Retina (tissue), 1 donor: ENCODE measurements at regions not wholly inside any gene's neighbourhood (a gene's known extent, or its start where the extent isn't known, plus 50 kb on each side); places are given as distances from the start of the nearest gene placed in this dataset.
"Not testable (repeated sequence)": the region's sequence is repeated elsewhere in the genome, so short reads cannot be mapped to it uniquely, and the experiment has no call there.

Experiments used
- DNase-seq: peaks from one replicate; pipeline ENCODE4 v3.0.0-alpha.2; 2016

DNA sequence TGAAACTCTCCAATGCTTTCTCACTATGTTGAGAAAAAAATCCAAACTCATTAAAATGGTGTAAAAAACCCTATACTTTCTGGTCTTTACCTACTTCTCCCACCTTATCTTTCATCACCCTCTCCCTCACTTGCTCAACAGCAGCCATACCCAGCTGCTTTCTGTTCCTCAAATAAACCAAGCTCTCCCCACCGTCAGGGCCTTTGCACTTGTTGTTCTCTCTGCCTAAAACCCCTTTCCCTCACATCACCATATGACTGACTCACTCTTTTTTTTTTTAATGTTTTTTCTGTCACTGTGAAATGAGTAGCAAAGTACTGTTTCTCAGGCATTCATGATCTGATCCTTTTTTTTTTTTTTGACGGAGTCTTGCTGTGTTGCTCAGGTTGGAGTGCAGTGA is 122.3 kb upstream of the TMEM164 start:
- no peak for DNase-seq

DNA sequence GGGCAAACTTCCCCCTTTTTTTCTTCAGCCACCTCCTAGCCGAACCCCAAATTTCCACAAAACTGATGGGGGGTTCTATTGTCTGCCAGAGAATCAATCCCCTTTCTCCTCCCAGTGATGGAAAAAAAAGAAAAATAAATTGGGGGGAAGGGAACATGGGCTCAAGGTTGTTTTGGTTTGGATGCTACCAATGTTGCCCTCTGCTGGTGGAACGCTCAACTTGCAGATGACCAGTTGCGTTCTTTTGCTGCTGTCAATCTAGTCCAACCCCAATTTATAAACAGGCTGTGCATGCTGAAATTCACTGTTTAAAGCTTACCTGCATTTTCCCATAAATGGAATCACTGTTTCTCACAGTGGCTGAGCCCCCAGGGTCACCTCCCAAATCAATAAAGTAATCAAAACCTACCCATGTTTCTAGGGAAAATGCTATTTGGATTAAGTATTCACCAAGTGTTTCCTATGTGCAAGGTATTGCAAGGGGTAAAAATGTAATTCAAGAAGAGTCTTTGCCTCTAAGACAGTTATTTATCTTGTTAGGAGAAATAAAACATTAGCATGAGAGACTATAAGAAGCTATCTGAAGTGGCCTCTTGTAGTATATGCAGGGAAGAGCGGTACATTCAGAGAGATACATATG is 116.7 kb upstream of the TMEM164 start:
- peak; percentile 54 for DNase-seq

DNA sequence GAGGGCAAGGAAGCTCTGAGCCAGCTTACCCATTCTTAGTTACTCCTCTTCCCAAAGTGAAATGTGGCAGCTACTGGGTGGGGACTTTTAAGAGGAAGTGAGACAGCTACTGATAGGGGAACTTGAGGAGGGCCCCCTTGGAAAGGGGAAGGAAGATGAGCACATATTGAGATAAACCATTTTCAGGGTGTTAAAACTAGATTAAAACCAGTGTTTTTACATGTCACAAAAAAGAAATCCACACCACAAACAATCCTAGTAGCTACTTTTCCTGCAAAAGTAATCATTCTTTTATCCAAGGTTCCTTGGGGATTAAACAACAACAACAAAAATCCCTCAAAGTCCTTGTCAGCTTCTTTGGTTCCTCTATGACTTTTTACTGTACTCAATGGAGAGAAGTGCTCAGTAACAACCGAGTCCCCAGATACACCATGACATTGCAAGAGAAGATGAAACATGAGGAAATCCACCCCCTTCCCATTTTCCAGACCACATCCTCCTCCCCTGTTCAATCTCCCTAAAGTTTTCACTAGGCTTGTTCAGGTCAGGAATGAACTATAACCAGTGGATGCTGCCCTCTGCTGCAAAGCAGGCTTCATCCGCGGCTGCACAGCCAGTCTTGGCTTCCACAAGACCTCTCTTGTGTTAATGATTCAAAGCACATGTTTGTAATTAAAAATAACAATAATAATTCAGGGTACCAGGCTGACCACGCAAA is 113.5 kb upstream of the TMEM164 start:
- peak; percentile 17 for DNase-seq

DNA sequence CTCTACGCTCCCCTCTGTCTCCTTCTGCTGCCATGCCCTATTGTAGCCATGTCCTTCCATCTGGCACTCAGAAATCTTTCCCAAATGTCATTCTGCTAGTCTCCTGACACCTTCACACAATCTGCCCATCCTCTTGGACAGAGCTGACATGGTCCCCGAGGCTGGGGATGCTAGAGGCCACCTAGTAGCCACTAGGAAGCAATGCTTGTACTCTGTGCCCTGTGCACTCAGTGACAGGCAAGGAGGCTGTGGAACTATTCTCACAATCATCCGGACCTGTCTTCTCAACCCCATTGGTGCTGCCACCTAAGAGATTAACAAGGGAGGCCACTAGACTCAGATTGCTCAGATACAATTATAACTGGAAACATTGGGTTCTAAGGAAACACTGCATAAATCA is 112.6 kb upstream of the TMEM164 start:
- no peak for DNase-seq

DNA sequence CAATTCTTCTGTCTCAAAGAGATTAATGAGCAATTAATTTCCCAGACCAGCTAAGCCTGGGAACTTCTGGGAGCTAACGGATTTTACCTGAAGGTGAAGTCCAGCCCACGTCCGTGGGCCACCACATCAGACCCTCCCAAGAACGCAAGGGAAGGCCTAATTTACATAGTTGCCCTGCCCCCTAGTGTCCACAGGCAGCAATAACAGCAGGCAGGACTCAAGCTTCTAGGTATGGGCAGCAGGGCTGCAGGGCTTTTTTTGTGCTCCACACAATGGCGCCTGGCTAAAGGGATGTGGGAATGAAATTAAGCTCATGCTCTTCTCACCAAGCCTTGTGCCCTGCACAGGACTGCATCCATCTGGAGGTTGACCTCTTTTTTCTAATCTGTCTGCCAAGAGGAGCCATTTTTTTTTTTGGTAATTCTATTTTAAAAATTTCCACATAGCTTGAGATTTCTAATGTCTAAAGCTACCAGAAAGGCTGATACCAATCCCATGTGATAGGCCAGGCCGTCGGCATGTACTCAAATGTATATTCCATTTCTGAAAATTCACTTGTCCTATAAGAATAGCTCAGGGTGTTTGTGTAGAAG is 111.9 kb upstream of the TMEM164 start:
- DNase-seq = peak; percentile 58

DNA sequence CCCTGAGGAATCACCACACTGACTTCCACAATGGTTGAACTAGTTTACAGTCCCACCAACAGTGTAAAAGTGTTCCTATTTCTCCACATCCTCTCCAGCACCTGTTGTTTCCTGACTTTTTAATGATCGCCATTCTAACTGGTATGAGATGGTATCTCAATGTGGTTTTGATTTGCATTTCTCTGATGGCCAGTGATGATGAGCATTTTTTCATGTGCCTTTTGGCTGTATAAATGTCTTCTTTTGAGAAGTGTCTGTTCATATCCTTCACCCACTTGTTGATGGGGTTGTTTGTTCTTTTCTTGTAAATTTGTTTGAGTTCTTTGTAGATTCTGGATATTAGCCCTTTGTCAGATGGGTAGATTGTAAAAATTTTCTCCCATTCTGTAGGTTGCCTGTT is 106.9 kb upstream of the TMEM164 start:
- not testable (repeated sequence) for DNase-seq

DNA sequence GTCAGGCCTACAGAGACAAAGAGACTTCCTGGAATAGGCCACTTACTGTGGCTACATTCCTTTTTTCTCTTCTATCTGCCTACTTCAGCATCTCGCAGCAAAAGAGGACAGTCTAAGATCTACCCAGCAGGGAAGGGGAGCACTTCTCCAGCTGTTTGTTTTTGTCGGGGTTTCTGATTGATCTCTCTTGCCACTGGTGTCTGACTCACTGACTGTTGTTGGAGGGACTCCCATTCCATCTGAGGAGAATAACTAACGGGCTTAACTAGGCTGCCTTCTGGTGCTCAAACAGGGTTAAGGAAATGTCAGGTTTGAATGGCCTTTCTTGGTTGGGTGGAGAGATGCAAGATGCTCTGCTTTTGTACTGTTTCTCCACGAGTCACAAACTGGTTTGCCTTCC is 100.2 kb upstream of the TMEM164 start:
- no peak for DNase-seq

DNA sequence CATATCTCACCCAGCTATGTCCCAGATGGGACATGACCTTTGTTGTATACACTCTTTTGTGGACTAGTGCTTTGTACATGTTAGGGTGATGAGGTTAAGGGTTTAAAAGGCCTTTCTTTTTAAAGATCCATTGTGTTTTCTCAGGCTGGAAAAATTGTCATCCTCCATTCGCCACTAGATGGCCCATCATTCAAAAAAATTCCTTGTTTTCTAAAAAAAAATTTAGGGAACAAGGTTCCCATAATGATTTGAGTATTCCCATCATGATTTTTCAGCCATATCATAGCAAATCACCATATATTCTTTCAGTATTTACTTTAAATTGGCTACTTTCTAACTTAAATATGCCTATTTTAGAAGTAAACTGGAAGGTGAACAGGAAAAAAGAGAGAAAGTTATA is 91.9 kb upstream of the TMEM164 start:
- DNase-seq = no peak

DNA sequence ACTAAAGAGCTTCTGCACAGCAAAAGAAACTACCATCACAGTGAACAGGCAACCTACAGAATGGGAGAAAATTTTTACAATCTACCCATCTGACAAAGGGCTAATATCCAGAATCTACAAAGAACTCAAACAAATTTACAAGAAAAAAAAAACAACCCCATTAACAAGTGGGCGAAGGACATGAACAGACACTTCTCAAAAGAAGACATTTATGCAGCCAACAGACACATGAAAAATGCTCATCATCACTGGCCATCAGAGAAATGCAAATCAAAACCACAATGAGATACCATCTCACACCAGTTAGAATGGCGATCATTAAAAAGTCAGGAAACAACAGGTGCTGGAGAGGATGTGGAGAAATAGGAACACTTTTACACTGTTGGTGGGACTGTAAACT is 89.9 kb upstream of the TMEM164 start:
- not testable (repeated sequence) for DNase-seq

DNA sequence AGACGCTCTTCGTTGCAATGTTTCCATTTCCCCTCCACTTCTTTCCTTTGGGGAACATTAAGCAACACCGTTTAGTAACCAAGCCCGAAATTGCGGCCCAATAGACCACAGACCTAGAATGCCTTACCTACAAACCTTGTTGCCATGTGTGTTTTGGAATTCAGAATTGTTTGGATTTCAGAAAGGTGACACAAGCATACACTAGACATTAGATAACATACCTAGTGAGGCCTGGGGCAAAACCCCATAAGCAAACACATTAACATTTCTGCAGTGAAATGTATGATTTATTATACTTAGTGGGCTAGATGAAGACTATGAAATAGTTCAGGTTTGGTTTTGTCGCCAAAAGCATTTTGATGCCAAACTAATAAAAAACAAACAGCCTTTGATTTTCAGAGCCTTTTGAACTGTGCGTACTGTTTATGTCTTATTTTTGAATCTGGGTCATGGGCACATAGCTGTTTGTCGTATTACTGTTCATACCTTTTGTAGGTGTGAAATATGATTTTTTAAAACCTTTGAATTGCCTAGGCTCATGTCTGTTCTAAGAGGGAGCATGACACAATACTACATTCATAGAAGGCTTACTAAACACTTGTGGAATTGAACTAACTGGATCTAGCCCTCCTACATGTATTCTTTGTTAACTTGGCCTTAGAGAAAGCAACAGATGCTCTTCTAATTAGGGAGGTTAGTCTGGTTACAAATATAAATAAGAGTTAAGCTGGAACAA is 88.6 kb upstream of the TMEM164 start:
- no peak for DNase-seq

DNA sequence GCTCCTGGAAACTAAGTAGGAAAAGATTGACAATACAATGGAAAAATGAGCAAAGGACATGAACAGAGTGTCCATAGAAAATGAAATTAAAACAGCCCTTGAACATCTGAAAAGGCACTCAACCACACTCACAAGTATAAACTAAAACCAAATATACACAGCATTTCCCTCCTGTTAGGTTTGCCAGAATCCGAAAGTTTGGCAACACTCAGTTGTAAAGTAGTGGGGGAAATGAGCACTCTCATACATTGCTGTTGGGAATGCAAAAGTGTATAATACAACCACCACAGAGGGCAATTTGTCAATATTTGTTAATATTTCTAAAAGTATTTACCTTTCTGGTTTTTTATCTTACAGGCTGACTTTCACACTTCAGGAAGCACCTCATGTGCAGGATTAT is 84.2 kb upstream of the TMEM164 start:
- no peak for DNase-seq

DNA sequence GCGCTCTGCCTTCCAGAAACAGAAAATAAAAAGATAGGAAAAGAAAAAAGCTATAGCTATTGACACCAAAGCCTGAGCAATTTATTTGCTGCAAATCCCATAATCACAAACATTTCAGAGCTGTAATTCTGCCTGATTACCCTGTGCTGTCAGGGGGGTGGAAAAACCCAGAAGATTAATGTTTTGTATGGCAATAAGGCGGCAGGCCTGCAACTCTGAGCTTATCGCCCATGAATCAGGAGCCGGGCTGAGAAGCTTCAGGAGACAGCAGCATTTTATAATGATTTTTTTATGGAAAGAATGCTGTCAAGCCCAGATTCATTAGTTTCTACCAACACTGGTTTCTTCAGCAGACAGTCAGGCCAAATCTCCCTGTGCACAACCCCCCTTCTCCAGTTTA is 82.6 kb upstream of the TMEM164 start:
- no peak for DNase-seq

DNA sequence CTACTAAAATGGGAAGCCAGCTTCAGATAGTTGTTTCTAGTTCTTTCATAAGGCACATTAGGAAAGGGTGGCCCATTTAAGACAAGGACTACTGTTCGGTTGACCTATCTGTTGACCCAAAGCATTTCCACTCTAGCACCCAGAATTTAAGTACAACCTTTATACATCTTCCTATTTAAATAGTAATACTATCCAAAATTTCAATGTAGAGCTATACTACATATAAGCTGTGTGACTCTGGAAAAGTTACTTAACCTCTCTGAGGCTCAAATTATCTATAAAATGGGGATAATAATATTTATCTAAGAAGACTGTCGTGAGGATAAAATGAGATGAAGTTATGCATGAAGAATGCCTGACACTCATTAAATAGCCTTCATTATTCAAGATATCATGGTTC is 82.0 kb upstream of the TMEM164 start:
- no peak for DNase-seq

DNA sequence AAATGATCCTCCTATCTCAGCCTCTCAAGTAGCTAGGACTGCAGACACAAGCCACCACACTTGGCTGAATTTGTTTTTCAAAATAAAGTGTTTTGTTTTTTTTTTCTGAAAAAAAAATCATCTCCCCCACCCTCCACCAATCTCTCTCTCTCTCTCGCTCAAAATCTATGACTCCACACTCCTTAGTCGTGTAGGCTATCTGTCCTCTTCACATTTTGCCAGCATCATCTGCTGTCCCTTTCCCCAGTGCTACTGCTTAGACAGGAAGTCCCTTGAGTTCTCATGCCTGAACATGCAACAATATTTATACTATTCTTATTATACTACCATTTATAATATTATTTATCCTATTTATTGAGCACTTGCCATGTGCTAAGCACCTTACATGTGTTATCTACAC is 80.7 kb upstream of the TMEM164 start:
- DNase-seq = no peak

DNA sequence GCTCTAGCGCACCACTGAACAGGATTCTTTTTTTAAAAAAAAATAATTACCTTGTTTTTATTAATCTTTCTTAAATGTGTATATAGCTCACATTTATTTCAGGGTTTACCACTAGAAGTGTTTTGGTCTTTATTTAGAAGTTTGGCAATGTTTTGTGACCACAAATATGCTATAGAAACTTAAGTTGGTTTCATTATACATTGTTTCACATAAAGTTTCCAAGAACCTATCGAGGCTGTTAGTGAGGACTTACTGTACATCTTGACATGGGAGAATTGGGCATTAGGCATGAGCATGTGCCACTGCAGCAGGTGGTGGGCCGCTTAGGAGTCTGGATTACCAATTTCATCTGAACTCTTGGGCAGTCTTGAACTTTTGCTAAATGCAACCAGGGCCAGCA is 77.9 kb upstream of the TMEM164 start:
- DNase-seq = not testable (repeated sequence)

DNA sequence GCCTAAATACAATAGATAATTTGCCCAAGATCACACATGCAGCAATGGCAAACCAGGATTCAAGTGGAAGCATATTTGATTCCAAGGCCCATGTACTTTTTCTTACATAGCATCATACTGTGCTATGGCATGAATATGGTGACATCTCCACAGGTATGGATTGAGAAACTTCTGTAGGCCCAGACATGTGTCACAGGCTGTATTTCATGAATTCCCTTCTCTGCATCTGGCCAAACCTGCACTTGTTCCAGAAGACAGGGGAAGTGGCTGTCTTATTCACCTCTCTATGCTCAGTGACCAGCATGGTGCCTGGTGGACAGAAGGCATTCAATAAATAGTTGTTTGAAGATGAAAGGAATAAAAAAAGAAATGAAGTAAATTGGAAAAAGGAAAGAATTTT is 77.3 kb upstream of the TMEM164 start:
- DNase-seq = no peak

DNA sequence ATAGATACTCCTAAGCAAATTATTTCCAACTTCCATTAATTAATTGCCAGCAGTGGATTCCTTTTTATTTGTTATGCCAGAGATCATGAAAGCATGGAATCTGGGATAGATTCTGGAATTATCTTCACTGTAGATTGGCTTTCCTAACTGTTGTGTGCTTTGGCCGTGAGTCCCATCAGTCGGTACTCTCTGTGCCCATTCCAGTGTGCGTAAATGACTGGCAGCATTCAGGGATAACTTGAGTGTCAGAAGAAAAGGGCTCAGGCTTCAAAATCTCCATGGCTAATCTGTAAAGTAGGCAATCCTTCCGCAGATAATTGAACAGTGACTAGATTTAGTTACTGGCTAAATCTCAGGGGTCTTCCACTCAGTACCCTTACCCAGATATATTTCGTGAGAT is 76.8 kb upstream of the TMEM164 start:
- no peak for DNase-seq

DNA sequence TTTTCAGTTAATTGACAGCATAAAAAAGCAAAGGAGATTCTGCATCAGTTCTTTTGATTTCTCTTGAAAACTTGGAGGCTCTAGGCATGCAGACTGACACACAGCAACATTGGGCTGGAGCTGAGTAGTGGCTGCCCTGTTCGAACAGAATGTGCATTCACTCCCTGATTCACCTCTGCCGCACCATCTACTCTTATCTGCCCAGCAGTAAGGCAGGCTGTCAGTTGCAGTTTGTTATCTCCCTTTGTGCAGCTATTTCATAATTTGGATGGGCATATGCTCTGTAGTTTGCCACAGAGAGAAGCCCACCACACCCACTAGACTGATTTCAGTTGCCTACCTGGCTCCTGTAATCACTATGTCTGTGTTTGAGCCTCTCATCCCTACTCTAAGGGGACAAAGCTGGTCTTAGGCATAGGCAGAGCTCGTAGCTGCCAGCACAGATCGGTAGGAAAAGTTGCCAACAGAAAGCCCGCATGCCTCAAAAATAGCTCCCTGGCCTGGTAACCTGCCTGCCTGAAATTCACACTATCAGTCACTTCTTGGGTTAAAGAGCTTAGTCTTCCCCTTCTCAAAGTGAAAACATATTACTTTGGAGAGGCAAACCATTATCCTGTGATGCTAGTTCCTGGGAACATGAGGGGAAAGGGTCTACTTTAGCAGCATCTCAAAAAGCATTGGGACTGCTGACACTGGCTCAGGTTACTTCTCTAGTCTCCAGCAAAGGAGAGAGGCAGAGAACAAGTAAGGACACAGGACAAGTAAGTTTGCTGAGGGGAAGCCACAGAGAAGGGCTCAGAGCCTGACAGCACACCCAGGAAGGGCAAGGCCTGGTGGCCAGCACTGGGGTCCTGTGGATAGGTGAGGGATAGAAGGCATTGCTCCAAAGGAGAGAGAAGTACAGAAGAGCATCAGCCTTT is 75.9 kb upstream of the TMEM164 start:
- DNase-seq = no peak

DNA sequence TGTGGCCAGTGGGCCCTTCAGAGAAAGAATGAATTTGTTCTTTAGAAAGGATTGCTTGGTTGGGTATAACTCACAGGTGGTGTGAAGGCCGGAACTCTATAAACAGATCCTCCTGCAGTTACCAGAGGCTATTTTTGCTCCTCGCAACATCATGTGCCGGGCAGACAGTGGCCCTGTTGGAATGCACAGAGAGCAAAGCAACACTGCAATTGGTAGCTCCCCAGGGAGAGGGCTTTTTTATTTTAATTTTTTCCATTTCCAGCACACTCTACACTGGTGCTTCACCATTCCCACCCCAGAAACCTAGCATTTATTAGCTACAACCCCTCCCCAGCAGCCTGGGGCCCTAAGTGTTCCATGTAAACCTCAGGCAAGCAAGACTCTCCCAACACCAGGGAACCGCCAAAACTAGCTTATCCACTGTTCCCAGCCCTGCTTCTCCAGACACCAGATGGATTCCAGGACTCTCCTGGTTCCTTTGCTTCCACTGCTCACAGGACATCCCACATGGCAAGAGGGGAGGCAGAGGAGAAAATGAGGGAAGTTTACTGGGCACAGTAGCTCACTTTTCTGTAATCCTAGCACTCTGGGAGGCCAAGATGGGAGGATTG is 75.1 kb upstream of the TMEM164 start:
- DNase-seq = no peak

DNA sequence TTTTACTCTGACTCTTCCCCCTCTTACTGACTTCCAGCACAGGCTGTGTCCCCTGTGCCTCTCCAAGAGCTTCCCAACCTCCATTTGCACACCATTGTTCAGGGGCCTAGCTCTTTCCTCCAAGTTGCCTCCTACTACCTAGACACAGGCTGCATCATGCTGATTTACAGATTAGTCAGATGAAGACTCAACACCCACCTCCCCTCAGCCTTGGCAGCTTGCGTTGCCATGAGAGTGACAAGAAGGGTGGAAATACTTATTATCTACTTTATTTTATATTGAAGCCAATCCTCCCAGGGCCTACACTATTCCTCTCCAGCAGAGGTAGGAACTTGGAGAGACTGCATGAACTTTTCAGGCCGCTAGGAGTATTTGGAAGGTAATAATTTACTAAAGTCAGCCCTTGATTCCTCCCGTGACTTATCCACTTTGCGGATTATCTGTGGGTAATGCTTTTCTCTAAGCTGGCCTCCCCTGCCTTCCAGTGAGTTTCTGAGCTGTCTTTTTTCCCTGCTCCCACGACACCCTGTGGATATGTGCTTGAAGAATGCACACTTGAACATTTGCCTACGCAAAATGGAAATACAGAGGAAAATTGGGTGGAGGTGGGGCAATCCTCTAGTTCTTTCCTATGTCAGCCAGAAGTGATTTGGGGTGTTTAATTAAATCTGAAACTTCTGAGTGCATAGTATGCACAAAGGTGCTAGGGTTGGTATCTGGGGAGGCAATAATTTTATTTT is 74.1 kb upstream of the TMEM164 start:
- no peak for DNase-seq

DNA sequence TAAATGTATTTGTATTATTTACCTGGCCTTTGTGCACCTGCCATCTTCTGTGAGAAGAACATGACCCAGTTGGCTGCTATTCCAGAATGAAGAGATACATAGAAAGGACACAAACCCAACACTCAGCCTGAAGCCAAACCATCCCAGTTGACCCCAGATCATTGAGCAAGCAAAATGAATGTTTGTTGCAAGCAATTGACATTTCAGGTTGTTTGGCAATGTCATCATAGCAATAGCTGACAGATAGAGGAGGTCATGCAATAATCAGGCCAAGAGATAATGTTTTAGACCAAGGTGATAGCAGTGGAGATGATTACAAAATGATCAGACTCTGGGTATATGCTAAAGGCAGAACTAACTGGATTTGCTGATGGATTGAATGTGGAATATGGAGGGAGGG is 71.2 kb upstream of the TMEM164 start:
- DNase-seq = no peak

DNA sequence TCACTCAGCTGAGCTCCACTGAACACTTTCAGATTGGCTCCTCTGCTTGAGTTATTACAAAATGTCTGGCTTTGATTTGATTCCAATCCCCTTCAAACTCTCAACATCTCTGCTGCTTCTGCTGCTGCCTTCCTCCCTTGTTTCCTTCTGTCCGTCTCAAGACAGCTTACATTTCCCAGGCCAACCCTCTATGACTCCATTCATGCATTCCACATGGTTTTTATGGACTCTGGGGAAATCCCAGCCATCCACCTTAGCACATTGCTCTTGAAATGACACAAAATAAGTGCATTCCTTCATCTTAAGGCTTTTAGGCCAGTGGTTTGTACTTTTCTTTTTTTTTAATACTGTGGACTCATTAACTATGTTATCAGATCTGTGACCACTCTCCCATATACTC is 68.5 kb upstream of the TMEM164 start:
- DNase-seq = no peak
